Breast epithelium (tissue), 3 donors: ENCODE measurements at regions not wholly inside any gene's neighbourhood (a gene's known extent, or its start where the extent isn't known, plus 50 kb on each side); places are given as distances from the start of the nearest gene placed in this dataset.

ENCODE experiments used
- POLR2AphosphoS5 ChIP-seq, 3 donors: sonication (generic); formaldehyde crosslinking; IDR thresholded peaks; one replicate each; pipeline ENCODE4 v1.6.1; 2017; ENCODE audit warnings: antibody characterized with exemption in 3 of 3
- TF ChIP-seq, protein P1 (sequence below), 3 donors: fragments of 450-650 bp; IDR thresholded peaks; one replicate each; pipeline ENCODE4 v1.5.1; 2016 to 2017; ENCODE audit warnings: antibody characterized with exemption in 3 of 3, mild to moderate bottlenecking in 3 of 3, moderate library complexity in 3 of 3

DNA sequence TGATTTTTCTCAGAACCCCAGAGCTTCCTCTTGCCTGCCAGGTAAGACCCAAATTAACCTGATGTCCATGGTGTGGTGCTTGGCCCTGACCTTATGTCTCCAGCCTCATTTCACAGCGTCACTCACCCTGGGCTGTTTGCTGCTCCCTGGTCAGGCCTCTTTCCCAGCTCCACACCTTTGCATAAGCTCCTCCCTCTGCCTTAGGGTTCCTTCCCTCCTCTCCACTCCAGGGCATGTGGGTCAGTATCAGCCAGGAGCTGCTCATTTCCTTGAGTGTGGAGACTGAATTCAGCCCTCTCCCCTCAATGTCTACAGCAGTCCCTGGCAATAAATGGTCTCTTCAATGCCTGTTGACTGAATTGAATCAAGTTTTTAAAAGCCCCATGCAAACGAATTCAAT, 75.6 kb upstream of the ANKRD34C start:
- TF ChIP-seq, protein P1, sequence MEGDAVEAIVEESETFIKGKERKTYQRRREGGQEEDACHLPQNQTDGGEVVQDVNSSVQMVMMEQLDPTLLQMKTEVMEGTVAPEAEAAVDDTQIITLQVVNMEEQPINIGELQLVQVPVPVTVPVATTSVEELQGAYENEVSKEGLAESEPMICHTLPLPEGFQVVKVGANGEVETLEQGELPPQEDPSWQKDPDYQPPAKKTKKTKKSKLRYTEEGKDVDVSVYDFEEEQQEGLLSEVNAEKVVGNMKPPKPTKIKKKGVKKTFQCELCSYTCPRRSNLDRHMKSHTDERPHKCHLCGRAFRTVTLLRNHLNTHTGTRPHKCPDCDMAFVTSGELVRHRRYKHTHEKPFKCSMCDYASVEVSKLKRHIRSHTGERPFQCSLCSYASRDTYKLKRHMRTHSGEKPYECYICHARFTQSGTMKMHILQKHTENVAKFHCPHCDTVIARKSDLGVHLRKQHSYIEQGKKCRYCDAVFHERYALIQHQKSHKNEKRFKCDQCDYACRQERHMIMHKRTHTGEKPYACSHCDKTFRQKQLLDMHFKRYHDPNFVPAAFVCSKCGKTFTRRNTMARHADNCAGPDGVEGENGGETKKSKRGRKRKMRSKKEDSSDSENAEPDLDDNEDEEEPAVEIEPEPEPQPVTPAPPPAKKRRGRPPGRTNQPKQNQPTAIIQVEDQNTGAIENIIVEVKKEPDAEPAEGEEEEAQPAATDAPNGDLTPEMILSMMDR (IDR thresholded peaks at IDR 0.05): no peak
- no peak for TF ChIP-seq POLR2AphosphoS5 (IDR thresholded peaks at IDR 0.05)
